ENCODE measurements at regions not wholly inside any gene's neighbourhood (a gene's known extent, or its start where the extent isn't known, plus 50 kb on each side); places are given as distances from the start of the nearest gene placed in this dataset.

GRCh38 chr13:99798756-99799155 is 172.8 kb downstream of the ZIC5 start:
- TF ChIP-seq CTCF (IDR thresholded peaks at IDR 0.05; ENCODE audit: poor library complexity) (no peak), EZH2 (IDR thresholded peaks at IDR 0.05; ENCODE audit: borderline replicate concordance) (no peak), EZH2phosphoT487 (IDR thresholded peaks at IDR 0.05; ENCODE audit: low read depth, severe bottlenecking, unreplicated experiment) (no peak)

Measured in hepatocyte (in vitro differentiated cells).